Upper lobe of left lung (tissue), 6 donors: ENCODE measurements at regions not wholly inside any gene's neighbourhood (a gene's known extent, or its start where the extent isn't known, plus 50 kb on each side); places are given as distances from the start of the nearest gene placed in this dataset.
"Not testable (repeated sequence)": the region's sequence is repeated elsewhere in the genome, so short reads cannot be mapped to it uniquely, and the experiment has no call there.

ENCODE experiments used
- ATAC-seq, 2 donors: fragments of 200-7000 bp; cut with Tn5 transposase; one replicate each; pipeline ENCODE4 v1.9.1; 2022; ENCODE audit warnings: mild to moderate bottlenecking in 2 of 2, moderate library complexity in 2 of 2; ENCODE audit not compliant: low FRiP score in 2 of 2
- DNase-seq, 2 donors: peaks; one replicate each; pipeline ENCODE4 v3.0.0-alpha.2; 2019 to 2020
- H3K27ac ChIP-seq, 4 donors: fragments of 200-600 bp; sonication (generic); one replicate each; pipeline ENCODE4 v1.5.1; 2016 to 2019
- H3K27me3 ChIP-seq, 4 donors: fragments of 200-600 bp; sonication (generic); one replicate each; pipeline ENCODE4 v1.5.1; 2017 to 2019
- H3K36me3 ChIP-seq, 4 donors: fragments of 200-600 bp; sonication (generic); one replicate each; pipeline ENCODE4 v1.5.1; 2016 to 2019
- H3K4me1 ChIP-seq, 4 donors: fragments of 200-600 bp; sonication (generic); one replicate each; pipeline ENCODE4 v1.5.1; 2018 to 2019
- H3K4me3 ChIP-seq, 4 donors: fragments of 200-600 bp; sonication (generic); one replicate each; pipeline ENCODE4 v1.5.1; 2017 to 2019; ENCODE audit warnings: mild to moderate bottlenecking in 2 of 4, moderate library complexity in 1 of 4
- H3K9me3 ChIP-seq, 4 donors: fragments of 200-600 bp; sonication (generic); one replicate each; pipeline ENCODE4 v1.5.1; 2018 to 2019
- EP300 ChIP-seq, 4 donors: sonication (generic); formaldehyde crosslinking; IDR thresholded peaks; one replicate each; pipeline ENCODE4 v1.5.1; 2017; ENCODE audit warnings: antibody characterized with exemption in 4 of 4, control low read depth in 2 of 4
- POLR2A ChIP-seq, 4 donors: fragments of 450-650 bp; IDR thresholded peaks; one replicate each; pipeline ENCODE4 v1.5.1; 2016 to 2017; ENCODE audit warnings: antibody characterized with exemption in 4 of 4, mild to moderate bottlenecking in 2 of 4
- POLR2AphosphoS5 ChIP-seq, 2 donors: sonication (generic); formaldehyde crosslinking; IDR thresholded peaks; one replicate each; pipeline ENCODE4 v1.5.1; 2017; ENCODE audit warnings: antibody characterized with exemption in 2 of 2
- WGBS, 2 donors: methylation state at CpG; one replicate each; pipeline ENCODE4 v1.1.5; 2017 to 2018; 5-methylcytosine and 5-hydroxymethylcytosine counted together
- TF ChIP-seq, protein P1 (sequence below), 6 experiments: fragments of 450-650 bp in 4 of 6; fragments of 200-600 bp in 2 of 6; sonication (generic) in 2 of 6; IDR thresholded peaks; one replicate each; pipeline ENCODE4 v1.5.1; 2016 to 2019; ENCODE audit warnings: antibody characterized with exemption in 6 of 6
- donor health status: DM: no; HTN: no; CAD: no; lungs with moderate emphysema.
- donor health status: DM: no; HTN: yes; CAD: no; lungs with severe emphysema.

DNA sequence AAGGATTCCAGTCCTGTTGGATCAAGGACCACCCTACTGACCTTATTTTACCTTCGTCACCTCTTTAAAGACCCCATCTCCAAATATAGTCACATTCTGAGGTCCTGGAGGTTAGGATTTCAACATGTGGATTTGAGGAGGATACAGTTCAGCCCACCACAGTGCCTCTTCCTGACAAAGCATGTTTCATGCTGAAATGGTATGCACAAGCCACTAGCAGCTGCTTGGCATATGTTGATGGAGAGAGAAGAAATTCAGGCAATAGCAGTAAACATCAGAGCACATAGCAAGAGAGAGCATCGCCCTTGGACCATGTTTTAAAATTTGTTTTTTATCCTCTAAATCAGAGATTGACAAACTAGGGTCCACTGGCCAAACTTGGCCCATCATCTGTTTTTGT, 172.1 kb downstream of the PRKX start:
- no peaks in the 10 kb centered on the region for H3K36me3 ChIP-seq
- no peak for DNase-seq
- no peaks in the 10 kb centered on the region for H3K27me3 ChIP-seq
- 81 to 94% methylated on average over 2 of the region's 2 CpGs for WGBS, 2 donors
- ATAC-seq = no peak
- no peaks in the 10 kb centered on the region for H3K9me3 ChIP-seq
- no peak overlapping the region for H3K27ac ChIP-seq
- no peak overlapping the region for H3K4me3 ChIP-seq
- TF ChIP-seq, protein P1, sequence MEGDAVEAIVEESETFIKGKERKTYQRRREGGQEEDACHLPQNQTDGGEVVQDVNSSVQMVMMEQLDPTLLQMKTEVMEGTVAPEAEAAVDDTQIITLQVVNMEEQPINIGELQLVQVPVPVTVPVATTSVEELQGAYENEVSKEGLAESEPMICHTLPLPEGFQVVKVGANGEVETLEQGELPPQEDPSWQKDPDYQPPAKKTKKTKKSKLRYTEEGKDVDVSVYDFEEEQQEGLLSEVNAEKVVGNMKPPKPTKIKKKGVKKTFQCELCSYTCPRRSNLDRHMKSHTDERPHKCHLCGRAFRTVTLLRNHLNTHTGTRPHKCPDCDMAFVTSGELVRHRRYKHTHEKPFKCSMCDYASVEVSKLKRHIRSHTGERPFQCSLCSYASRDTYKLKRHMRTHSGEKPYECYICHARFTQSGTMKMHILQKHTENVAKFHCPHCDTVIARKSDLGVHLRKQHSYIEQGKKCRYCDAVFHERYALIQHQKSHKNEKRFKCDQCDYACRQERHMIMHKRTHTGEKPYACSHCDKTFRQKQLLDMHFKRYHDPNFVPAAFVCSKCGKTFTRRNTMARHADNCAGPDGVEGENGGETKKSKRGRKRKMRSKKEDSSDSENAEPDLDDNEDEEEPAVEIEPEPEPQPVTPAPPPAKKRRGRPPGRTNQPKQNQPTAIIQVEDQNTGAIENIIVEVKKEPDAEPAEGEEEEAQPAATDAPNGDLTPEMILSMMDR (IDR thresholded peaks at IDR 0.05) = no peak
- TF ChIP-seq POLR2A (IDR thresholded peaks at IDR 0.05) (no peak), EP300 (IDR thresholded peaks at IDR 0.05) (no peak), POLR2AphosphoS5 (IDR thresholded peaks at IDR 0.05) (no peak)
- no peaks in the 10 kb centered on the region for H3K4me1 ChIP-seq

DNA sequence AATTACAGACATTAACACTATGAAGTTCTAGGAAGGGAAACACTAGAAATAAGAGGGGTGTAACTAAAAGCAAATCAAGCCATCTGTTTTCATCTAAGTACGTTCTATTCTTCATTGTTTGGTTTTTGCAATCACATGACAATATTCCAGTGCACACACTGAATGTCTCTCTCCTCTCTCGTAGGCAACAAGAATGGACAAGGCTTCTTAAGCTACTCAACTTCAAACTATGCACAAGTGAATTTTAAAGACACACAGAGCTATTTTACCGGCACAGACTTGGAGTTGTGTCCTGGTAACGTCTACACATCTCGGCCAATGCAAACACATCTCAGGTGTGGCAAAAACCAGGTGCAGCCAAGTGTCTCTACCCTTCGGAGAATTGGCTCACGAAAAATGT, 173.3 kb downstream of the PRKX start:
- H3K27me3 ChIP-seq = no peaks in the 10 kb centered on the region
- no peak for ATAC-seq

DNA sequence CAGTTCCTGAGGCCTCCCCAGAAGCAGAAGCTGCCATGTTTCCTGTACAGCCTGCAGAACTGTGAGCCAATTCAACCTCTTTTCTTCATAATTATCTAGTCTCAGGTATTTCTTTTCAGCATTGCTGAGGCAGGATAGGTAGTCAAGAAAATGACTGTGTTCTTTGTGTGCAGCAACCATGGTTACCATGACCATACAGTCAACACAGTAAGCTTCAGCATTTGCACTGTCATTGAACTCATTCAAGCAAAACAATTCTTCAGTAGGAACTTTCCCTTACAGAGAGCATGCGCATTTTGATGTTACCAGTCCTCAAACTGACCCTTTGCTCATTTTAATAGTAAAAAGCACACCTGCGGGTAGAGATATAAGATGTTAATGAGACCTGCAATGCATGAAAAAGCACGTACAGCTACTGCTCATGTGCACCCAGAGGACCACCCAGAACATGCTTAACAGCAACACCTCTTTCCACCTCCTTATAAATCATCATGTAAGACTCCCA, 180.8 kb downstream of the PRKX start:
- peaks cover 0 to 8% (median 0%) of the 10 kb centered on the region in 4 donors for H3K9me3 ChIP-seq
- 75 to 87% methylated on average over 3 of the region's 3 CpGs for WGBS, 2 donors

More for the DNA sequence above, 173.3 kb downstream of the PRKX start:
- Histone ChIP-seq H3K9me3 (peaks cover 0 to 8% (median 0%) of the 10 kb centered on the region in 4 donors), H3K4me3 (no peak overlapping the region), H3K4me1 (no peaks in the 10 kb centered on the region), H3K36me3 (no peaks in the 10 kb centered on the region), H3K27ac (no peak overlapping the region)
- no peak for DNase-seq
- TF ChIP-seq POLR2AphosphoS5 (IDR thresholded peaks at IDR 0.05) = no peak
- no peak for TF ChIP-seq POLR2A (IDR thresholded peaks at IDR 0.05)
- TF ChIP-seq, protein P1 (IDR thresholded peaks at IDR 0.05) = no peak
- TF ChIP-seq EP300 (IDR thresholded peaks at IDR 0.05) = no peak
- WGBS, 2 donors = 74 to 79% methylated on average over 7 of the region's 7 CpGs

DNA sequence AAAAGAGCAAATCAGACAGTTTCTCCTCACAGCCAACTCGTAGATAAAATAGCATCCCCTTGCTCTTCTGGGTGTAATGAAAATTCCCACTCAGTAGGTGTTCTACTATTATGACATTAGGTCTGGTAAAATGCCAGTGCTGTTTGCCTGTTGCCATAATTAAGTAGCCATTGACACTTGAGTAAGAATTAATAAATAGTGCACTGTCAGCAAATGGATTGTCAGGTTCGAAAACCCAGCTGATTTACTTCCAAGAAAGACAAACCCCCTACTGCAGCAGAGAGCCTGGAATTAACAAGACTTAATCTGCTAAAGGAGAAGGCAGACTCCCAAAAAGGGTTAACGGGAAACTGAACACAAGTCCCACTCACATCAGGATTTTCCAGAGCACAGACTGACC, 182.0 kb downstream of the PRKX start:
- WGBS, 2 donors = 82 to 100% methylated on average over 2 to 3 of the region's 3 CpGs
- H3K27ac ChIP-seq, H3K9me3 ChIP-seq, H3K27me3 ChIP-seq, H3K36me3 ChIP-seq, H3K4me3 ChIP-seq, ATAC-seq, DNase-seq, H3K4me1 ChIP-seq: not testable (repeated sequence)

More for the DNA sequence above, 180.8 kb downstream of the PRKX start:
- DNase-seq (no peak), ATAC-seq (no peak)
- Histone ChIP-seq H3K27ac (no peak overlapping the region), H3K4me3 (no peak overlapping the region), H3K36me3 (no peaks in the 10 kb centered on the region), H3K27me3 (no peaks in the 10 kb centered on the region), H3K4me1 (no peaks in the 10 kb centered on the region)
- TF ChIP-seq POLR2A (IDR thresholded peaks at IDR 0.05) = no peak
- TF ChIP-seq EP300 (IDR thresholded peaks at IDR 0.05) = no peak
- TF ChIP-seq, protein P1 (IDR thresholded peaks at IDR 0.05) = no peak
- TF ChIP-seq POLR2AphosphoS5 (IDR thresholded peaks at IDR 0.05) = no peak

DNA sequence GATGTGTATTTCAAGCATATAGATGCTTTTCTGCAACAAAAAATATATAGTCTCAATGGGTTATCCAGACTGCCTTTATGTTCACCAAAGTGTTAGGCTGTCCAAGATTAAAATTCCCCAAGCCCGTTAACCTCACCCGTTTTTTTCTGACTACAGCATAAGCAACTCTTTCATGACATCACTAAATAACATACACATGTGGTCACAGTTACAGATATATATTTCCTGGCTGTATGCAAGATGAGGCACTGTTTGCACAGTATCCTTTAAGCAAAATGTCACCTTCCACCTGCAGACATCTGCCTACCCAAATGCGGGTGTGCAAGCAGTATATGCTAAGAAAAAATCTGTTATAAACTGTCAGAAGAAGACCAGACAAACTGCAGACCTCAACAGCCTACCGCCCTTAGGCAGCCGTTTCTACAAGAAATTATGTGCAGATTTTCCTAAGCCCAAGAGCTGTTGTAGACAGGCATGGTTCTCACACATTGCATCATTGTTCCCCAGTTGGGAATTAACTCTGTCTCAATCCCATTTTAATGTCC, 183.1 kb upstream of the MXRA5 start:
- Histone ChIP-seq H3K9me3 (no peaks in the 10 kb centered on the region), H3K36me3 (no peaks in the 10 kb centered on the region), H3K4me3 (no peak overlapping the region), H3K27ac (no peak overlapping the region), H3K4me1 (no peaks in the 10 kb centered on the region), H3K27me3 (no peaks in the 10 kb centered on the region)
- ATAC-seq = no peak
- no peak for DNase-seq
- 71 to 92% methylated on average over 5 of the region's 5 CpGs for WGBS, 2 donors
- TF ChIP-seq POLR2A (IDR thresholded peaks at IDR 0.05) (no peak), EP300 (IDR thresholded peaks at IDR 0.05) (no peak), POLR2AphosphoS5 (IDR thresholded peaks at IDR 0.05) (no peak)
- TF ChIP-seq, protein P1 (IDR thresholded peaks at IDR 0.05) = no peak
